ENCODE measurements at regions not wholly inside any gene's neighbourhood (a gene's known extent, or its start where the extent isn't known, plus 50 kb on each side); places are given as distances from the start of the nearest gene placed in this dataset.

- no peak for DNase-seq (ENCODE audit: low read depth)
- no peak overlapping the region for H3K4me3 ChIP-seq (ENCODE audit: low read length)
- no peak for TF ChIP-seq CTCF (conservative IDR thresholded peaks at IDR 0.05; ENCODE audit: low read length)
These were observed 950.3 kb downstream of the TFAP2A start for GRCh38 chr6:9464583-9464982.

- H3K4me3 ChIP-seq (ENCODE audit: low read length): no peak overlapping the region
- no peak for TF ChIP-seq CTCF (conservative IDR thresholded peaks at IDR 0.05; ENCODE audit: low read length)
- peak; percentile 42 for DNase-seq (ENCODE audit: low read depth)
These were observed 951.6 kb downstream of the TFAP2A start for GRCh38 chr6:9463311-9463710.

GRCh38 chr6:9461188-9461587 lies 953.7 kb downstream of the TFAP2A start:
- DNase-seq (ENCODE audit: low read depth): no peak
- no peak for TF ChIP-seq CTCF (conservative IDR thresholded peaks at IDR 0.05; ENCODE audit: low read length)
- H3K4me3 ChIP-seq (ENCODE audit: low read length): no peak overlapping the region

GRCh38 chr6:9458424-9458823 lies 956.5 kb downstream of the TFAP2A start:
- no peak overlapping the region for H3K4me3 ChIP-seq (ENCODE audit: low read length)
- no peak for TF ChIP-seq CTCF (conservative IDR thresholded peaks at IDR 0.05; ENCODE audit: low read length)
- DNase-seq (ENCODE audit: low read depth): no peak

- no peak for TF ChIP-seq CTCF (conservative IDR thresholded peaks at IDR 0.05; ENCODE audit: low read length)
- no peak overlapping the region for H3K4me3 ChIP-seq (ENCODE audit: low read length)
- no peak for DNase-seq (ENCODE audit: low read depth)
These were observed 958.8 kb downstream of the TFAP2A start for GRCh38 chr6:9455864-9456658.

GRCh38 chr6:9439621-9440330 lies 975.1 kb downstream of the TFAP2A start:
- no peak for TF ChIP-seq CTCF (conservative IDR thresholded peaks at IDR 0.05; ENCODE audit: low read length)
- DNase-seq (ENCODE audit: low read depth): no peak
- H3K4me3 ChIP-seq (ENCODE audit: low read length): no peak overlapping the region

- no peak for TF ChIP-seq CTCF (conservative IDR thresholded peaks at IDR 0.05; ENCODE audit: low read length)
- DNase-seq (ENCODE audit: low read depth): no peak
- no peak overlapping the region for H3K4me3 ChIP-seq (ENCODE audit: low read length)
These were observed 977.0 kb downstream of the TFAP2A start for GRCh38 chr6:9437836-9438235.

Data from AG10803 (cell line).